ENCODE measurements at regions not wholly inside any gene's neighbourhood (a gene's known extent, or its start where the extent isn't known, plus 50 kb on each side); places are given as distances from the start of the nearest gene placed in this dataset.

- Histone ChIP-seq H2AFZ (ENCODE audit: low read depth, low read length) (no peak overlapping the region), H3K9me3 (ENCODE audit: insufficient read depth, low read depth, low read length) (peaks cover 4% of the 10 kb centered on the region), H3K36me3 (ENCODE audit: insufficient read depth, low read length) (peaks cover 5% of the 10 kb centered on the region), H3K4me1 (ENCODE audit: insufficient read depth, low read length) (no peaks in the 10 kb centered on the region), H4K20me1 (ENCODE audit: insufficient read depth, low read length) (no peaks in the 10 kb centered on the region), H3K79me2 (ENCODE audit: insufficient read depth, low read length) (no peaks in the 10 kb centered on the region), H3K4me3 (ENCODE audit: insufficient read depth, low read depth, low read length) (no peak overlapping the region), H3K27me3 (ENCODE audit: insufficient read depth, low read length) (no peaks in the 10 kb centered on the region), H3K9ac (ENCODE audit: low read length) (no peak overlapping the region), H3K4me2 (ENCODE audit: low read length) (no peak overlapping the region), H3K27ac (ENCODE audit: low read depth, low read length) (no peak overlapping the region)
- H3K36me3 Mint-ChIP-seq (ENCODE audit: low read depth, unreplicated experiment): peaks cover 11% of the 10 kb centered on the region
- peaks cover 9% of the 10 kb centered on the region for H3K9me3 Mint-ChIP-seq (ENCODE audit: unreplicated experiment)
- no peak overlapping the region for H3K27ac Mint-ChIP-seq (ENCODE audit: unreplicated experiment)
- no peaks in the 10 kb centered on the region for H3K27me3 Mint-ChIP-seq (ENCODE audit: low read depth, unreplicated experiment)
- FAIRE-seq (no peak), DNase-seq (ENCODE audit: low read depth) (no peak)
- no peaks in the 10 kb centered on the region for H3K4me1 Mint-ChIP-seq (ENCODE audit: low read depth, unreplicated experiment)
- TF ChIP-seq EZH2 (IDR thresholded peaks at IDR 0.05; ENCODE audit: insufficient read depth, low read length) (no peak), CTCF (IDR thresholded peaks at IDR 0.05; ENCODE audit: insufficient read depth, low read depth, low read length) (no peak)
- no peak overlapping the region for H3K4me3 Mint-ChIP-seq (ENCODE audit: unreplicated experiment)
These were observed 67.1 kb downstream of the BLTP3B start for GRCh38 chr12:100075598-100075997.

GRCh38 chr12:100069795-100070194, 72.9 kb downstream of the BLTP3B start:
- peaks cover 16% of the 10 kb centered on the region for H3K9me3 Mint-ChIP-seq (ENCODE audit: unreplicated experiment)

More at GRCh38 chr12:100069795-100070194, 72.9 kb downstream of the BLTP3B start:
- H3K27ac ChIP-seq (ENCODE audit: low read depth, low read length): no peak overlapping the region
- no peaks in the 10 kb centered on the region for H3K79me2 ChIP-seq (ENCODE audit: insufficient read depth, low read length)
- no peak for FAIRE-seq
- Mint-ChIP-seq H3K4me3 (ENCODE audit: unreplicated experiment) (no peak overlapping the region), H3K27me3 (ENCODE audit: low read depth, unreplicated experiment) (no peaks in the 10 kb centered on the region), H3K4me1 (ENCODE audit: low read depth, unreplicated experiment) (no peaks in the 10 kb centered on the region), H3K36me3 (ENCODE audit: low read depth, unreplicated experiment) (peaks cover 30% of the 10 kb centered on the region), H3K27ac (ENCODE audit: unreplicated experiment) (no peak overlapping the region)
- no peaks in the 10 kb centered on the region for H4K20me1 ChIP-seq (ENCODE audit: insufficient read depth, low read length)
- no peak overlapping the region for H3K9ac ChIP-seq (ENCODE audit: low read length)
- DNase-seq (ENCODE audit: low read depth): no peak
- no peaks in the 10 kb centered on the region for H3K4me1 ChIP-seq (ENCODE audit: insufficient read depth, low read length)
- H3K9me3 ChIP-seq (ENCODE audit: insufficient read depth, low read depth, low read length): no peaks in the 10 kb centered on the region
- H3K27me3 ChIP-seq (ENCODE audit: insufficient read depth, low read length): no peaks in the 10 kb centered on the region
- H3K36me3 ChIP-seq (ENCODE audit: insufficient read depth, low read length): no peaks in the 10 kb centered on the region
- TF ChIP-seq EZH2 (IDR thresholded peaks at IDR 0.05; ENCODE audit: insufficient read depth, low read length) (no peak), CTCF (IDR thresholded peaks at IDR 0.05; ENCODE audit: insufficient read depth, low read depth, low read length) (no peak)
- no peak overlapping the region for H2AFZ ChIP-seq (ENCODE audit: low read depth, low read length)
- H3K4me2 ChIP-seq (ENCODE audit: low read length): no peak overlapping the region
- no peak overlapping the region for H3K4me3 ChIP-seq (ENCODE audit: insufficient read depth, low read depth, low read length)

All from astrocyte (in vitro differentiated cells and primary cell).